ENCODE measurements at regions not wholly inside any gene's neighbourhood (a gene's known extent, or its start where the extent isn't known, plus 50 kb on each side); places are given as distances from the start of the nearest gene placed in this dataset.

DNA sequence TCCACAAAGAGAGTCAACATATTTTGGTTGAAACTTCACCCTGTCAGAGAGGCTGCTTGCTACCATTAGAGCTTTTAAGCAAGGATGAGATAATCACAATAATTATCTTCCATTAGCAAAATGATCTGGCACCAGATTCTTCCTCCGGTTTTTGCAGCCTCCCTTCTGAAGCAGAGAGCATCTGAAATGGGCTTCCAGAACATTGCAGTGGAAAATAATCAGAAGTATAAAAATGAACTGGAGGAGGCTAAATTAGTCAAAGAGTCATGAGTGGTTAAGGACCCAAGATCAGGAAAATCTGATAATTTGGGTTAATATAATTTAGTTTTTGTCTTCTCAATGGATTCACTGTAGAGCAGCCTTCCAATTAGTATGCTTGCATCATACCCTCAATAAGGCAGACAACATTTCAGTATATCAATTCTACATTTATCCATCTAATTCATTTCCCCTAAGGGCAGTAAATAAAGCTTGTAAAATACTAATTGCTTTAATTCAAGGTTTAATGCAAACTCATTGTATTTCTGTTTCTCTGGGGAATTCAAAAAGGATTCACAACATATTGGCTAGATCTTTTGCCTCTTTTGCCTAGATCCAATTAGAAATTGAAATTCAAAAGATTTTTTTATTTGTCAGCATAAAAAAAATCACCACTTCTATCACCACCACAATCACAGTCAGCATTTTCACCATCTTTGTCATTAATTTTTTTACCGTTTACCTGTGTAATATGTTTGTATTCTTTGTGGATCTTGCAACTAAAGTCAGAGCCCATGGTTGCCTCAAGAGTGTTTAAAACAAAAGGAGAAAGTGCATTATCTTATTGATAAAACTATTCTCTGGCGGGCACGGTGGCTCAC lies 537.2 kb upstream of the DCC start:
- H2AFZ ChIP-seq (ENCODE audit: low read depth, low read length), result no peak overlapping the region
- no peaks in the 10 kb centered on the region for H3K4me1 ChIP-seq (ENCODE audit: insufficient read depth, low read length)
- ATAC-seq (ENCODE audit: insufficient read depth, low read depth) (no peak), DNase-seq (no peak)
- TF ChIP-seq CTCF (IDR thresholded peaks at IDR 0.05; ENCODE audit: borderline replicate concordance, extremely low read depth, low read length, poor library complexity, severe bottlenecking), result no peak
- no peak overlapping the region for H3K4me2 ChIP-seq (ENCODE audit: insufficient read depth, low read length)
- H3K9me3 ChIP-seq (ENCODE audit: insufficient read depth, low read length, severe bottlenecking), result no peaks in the 10 kb centered on the region
- H3K4me3 ChIP-seq (ENCODE audit: low read depth in 1 of 2, low read length in 2 of 2), result no peak overlapping the region
- no peak overlapping the region for H3K27ac ChIP-seq (ENCODE audit: low read length)
- no peaks in the 10 kb centered on the region for H3K36me3 ChIP-seq (ENCODE audit: insufficient read depth, low read length)
- no peak overlapping the region for H3K9ac ChIP-seq (ENCODE audit: low read depth, low read length)
- H4K20me1 ChIP-seq (ENCODE audit: insufficient read depth, low read length), result no peaks in the 10 kb centered on the region
- H3K27me3 ChIP-seq (ENCODE audit: insufficient read depth, low read length, poor library complexity), result no peaks in the 10 kb centered on the region
- H3K79me2 ChIP-seq (ENCODE audit: insufficient read depth, low read length), result no peaks in the 10 kb centered on the region

- Histone ChIP-seq H3K4me3 (ENCODE audit: low read depth in 1 of 2, low read length in 2 of 2) (no peak overlapping the region), H3K9me3 (ENCODE audit: insufficient read depth, low read length, severe bottlenecking) (no peaks in the 10 kb centered on the region), H3K4me1 (ENCODE audit: insufficient read depth, low read length) (no peaks in the 10 kb centered on the region), H3K36me3 (ENCODE audit: insufficient read depth, low read length) (no peaks in the 10 kb centered on the region), H2AFZ (ENCODE audit: low read depth, low read length) (no peak overlapping the region), H3K27me3 (ENCODE audit: insufficient read depth, low read length, poor library complexity) (no peaks in the 10 kb centered on the region), H3K9ac (ENCODE audit: low read depth, low read length) (no peak overlapping the region), H3K4me2 (ENCODE audit: insufficient read depth, low read length) (no peak overlapping the region), H3K79me2 (ENCODE audit: insufficient read depth, low read length) (no peaks in the 10 kb centered on the region), H3K27ac (ENCODE audit: low read length) (no peak overlapping the region), H4K20me1 (ENCODE audit: insufficient read depth, low read length) (no peaks in the 10 kb centered on the region)
- DNase-seq (no peak), ATAC-seq (ENCODE audit: insufficient read depth, low read depth) (no peak)
- TF ChIP-seq EZH2 (IDR thresholded peaks at IDR 0.05; ENCODE audit: borderline replicate concordance, low read depth, low read length, severe bottlenecking) (no peak), CTCF (IDR thresholded peaks at IDR 0.05; ENCODE audit: borderline replicate concordance, extremely low read depth, low read length, poor library complexity, severe bottlenecking) (no peak)
Observed at GRCh38 chr18:51807336-51807735, 532.7 kb upstream of the DCC start.

- Histone ChIP-seq H2AFZ (ENCODE audit: low read depth, low read length) (no peak overlapping the region), H3K4me2 (ENCODE audit: insufficient read depth, low read length) (no peak overlapping the region), H3K4me1 (ENCODE audit: insufficient read depth, low read length) (no peaks in the 10 kb centered on the region), H3K9ac (ENCODE audit: low read depth, low read length) (no peak overlapping the region), H4K20me1 (ENCODE audit: insufficient read depth, low read length) (no peaks in the 10 kb centered on the region), H3K79me2 (ENCODE audit: insufficient read depth, low read length) (no peaks in the 10 kb centered on the region), H3K27me3 (ENCODE audit: insufficient read depth, low read length, poor library complexity) (no peaks in the 10 kb centered on the region), H3K4me3 (ENCODE audit: low read depth in 1 of 2, low read length in 2 of 2) (no peak overlapping the region), H3K9me3 (ENCODE audit: insufficient read depth, low read length, severe bottlenecking) (no peaks in the 10 kb centered on the region), H3K27ac (ENCODE audit: low read length) (no peak overlapping the region), H3K36me3 (ENCODE audit: insufficient read depth, low read length) (no peaks in the 10 kb centered on the region)
- DNase-seq (no peak), ATAC-seq (ENCODE audit: insufficient read depth, low read depth) (no peak)
- no peak for TF ChIP-seq CTCF (IDR thresholded peaks at IDR 0.05; ENCODE audit: borderline replicate concordance, extremely low read depth, low read length, poor library complexity, severe bottlenecking)
- TF ChIP-seq EZH2 (IDR thresholded peaks at IDR 0.05; ENCODE audit: borderline replicate concordance, low read depth, low read length, severe bottlenecking), result no peak
Observed at GRCh38 chr18:51811883-51812282, 528.1 kb upstream of the DCC start.
